ENCODE measurements at regions not wholly inside any gene's neighbourhood (a gene's known extent, or its start where the extent isn't known, plus 50 kb on each side); places are given as distances from the start of the nearest gene placed in this dataset.

DNA sequence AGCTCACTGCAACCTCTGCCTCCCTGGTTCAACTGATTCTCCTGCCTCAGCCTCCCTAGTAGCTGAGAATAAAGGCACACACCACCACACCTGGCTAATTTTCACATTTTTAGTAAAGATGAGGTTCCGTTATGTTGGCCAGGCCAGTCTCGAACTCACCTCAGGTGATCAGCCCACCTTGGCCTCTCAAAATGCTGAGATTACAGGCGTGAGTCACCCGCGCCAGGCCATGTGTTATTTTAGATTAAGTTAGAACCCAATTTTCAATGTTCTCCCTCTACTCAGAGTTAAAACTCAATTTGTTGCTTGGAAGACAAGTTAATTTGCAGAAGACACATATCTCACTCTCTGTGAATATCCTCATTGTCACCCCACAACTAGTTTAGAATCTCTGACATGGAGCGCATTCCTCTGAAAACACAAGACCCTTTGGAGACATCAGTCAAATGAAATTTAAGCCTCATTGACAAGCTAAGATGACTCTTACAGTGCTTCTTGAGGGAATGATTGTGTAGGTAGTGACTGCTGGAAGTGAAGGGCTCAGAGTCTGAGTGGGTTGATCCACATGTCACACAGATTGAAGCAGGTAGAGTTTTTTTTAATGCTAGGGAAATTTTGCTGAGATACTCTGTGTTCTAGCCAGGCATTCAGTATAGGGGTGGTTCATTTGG is 60.6 kb upstream of the FRMD4B start:
- TF ChIP-seq, protein P1, sequence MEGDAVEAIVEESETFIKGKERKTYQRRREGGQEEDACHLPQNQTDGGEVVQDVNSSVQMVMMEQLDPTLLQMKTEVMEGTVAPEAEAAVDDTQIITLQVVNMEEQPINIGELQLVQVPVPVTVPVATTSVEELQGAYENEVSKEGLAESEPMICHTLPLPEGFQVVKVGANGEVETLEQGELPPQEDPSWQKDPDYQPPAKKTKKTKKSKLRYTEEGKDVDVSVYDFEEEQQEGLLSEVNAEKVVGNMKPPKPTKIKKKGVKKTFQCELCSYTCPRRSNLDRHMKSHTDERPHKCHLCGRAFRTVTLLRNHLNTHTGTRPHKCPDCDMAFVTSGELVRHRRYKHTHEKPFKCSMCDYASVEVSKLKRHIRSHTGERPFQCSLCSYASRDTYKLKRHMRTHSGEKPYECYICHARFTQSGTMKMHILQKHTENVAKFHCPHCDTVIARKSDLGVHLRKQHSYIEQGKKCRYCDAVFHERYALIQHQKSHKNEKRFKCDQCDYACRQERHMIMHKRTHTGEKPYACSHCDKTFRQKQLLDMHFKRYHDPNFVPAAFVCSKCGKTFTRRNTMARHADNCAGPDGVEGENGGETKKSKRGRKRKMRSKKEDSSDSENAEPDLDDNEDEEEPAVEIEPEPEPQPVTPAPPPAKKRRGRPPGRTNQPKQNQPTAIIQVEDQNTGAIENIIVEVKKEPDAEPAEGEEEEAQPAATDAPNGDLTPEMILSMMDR (IDR thresholded peaks at IDR 0.05) = no peak
- no peak for TF ChIP-seq EP300 (IDR thresholded peaks at IDR 0.05)
